Body of pancreas (tissue), 4 donors: ENCODE measurements at regions not wholly inside any gene's neighbourhood (a gene's known extent, or its start where the extent isn't known, plus 50 kb on each side); places are given as distances from the start of the nearest gene placed in this dataset.

Source experiments
- ATAC-seq: fragments of 150-250 bp; one replicate; pipeline ENCODE4 v1.9.1; 2016
- DNase-seq, 4 donors: peaks; one replicate each; pipeline ENCODE4 v3.0.0-alpha.2; 2019
- H3K27ac ChIP-seq, 4 donors: fragments of 200-600 bp; sonication (generic); 1 replicate in 3 of 4; 2 replicates in 1 of 4; pipeline versions ENCODE4 v1.5.1 to v1.6.1; 2016 to 2019; ENCODE audit warnings: mild to moderate bottlenecking in 1 of 4, mixed read lengths in 1 of 4, moderate library complexity in 1 of 4
- H3K27me3 ChIP-seq, 2 donors: fragments of 200-600 bp; sonication (generic); one replicate each; pipeline ENCODE4 v1.6.0; 2016; ENCODE audit warnings: mild to moderate bottlenecking in 1 of 2
- H3K36me3 ChIP-seq, 2 donors: fragments of 200-600 bp; sonication (generic); replicated peaks in 1 of 2; 2 replicates each; pipeline ENCODE4 v1.5.1; 2016; ENCODE audit warnings: low read depth in 2 of 2; ENCODE audit not compliant: insufficient read depth in 1 of 2
- H3K4me1 ChIP-seq: fragments of 200-600 bp; sonication (generic); one replicate; pipeline ENCODE4 v1.6.0; 2016
- H3K4me3 ChIP-seq, 2 donors: fragments of 200-600 bp; sonication (generic); 1 replicate in 1 of 2; 2 replicates in 1 of 2; pipeline ENCODE4 v1.5.1; 2016 to 2019
- H3K9me3 ChIP-seq, 3 donors: fragments of 200-600 bp; sonication (generic); 1 replicate in 2 of 3; 2 replicates in 1 of 3; pipeline ENCODE4 v1.5.1; 2016
- CTCF ChIP-seq, 7 experiments: fragments of 450-650 bp in 4 of 7; fragments of 200-600 bp in 3 of 7; sonication (generic) in 3 of 7; IDR thresholded peaks; one replicate each; pipeline ENCODE4 v1.5.1; 2016 to 2019; ENCODE audit warnings: antibody characterized with exemption in 7 of 7
- POLR2A ChIP-seq, 3 donors: fragments of 450-650 bp; IDR thresholded peaks; one replicate each; pipeline ENCODE4 v1.6.1; 2016; ENCODE audit warnings: antibody characterized with exemption in 3 of 3, mild to moderate bottlenecking in 2 of 3
- WGBS, 2 donors: methylation state at CpG; one replicate each; pipeline ENCODE4 v1.1.5; 2017; 5-methylcytosine and 5-hydroxymethylcytosine counted together
- intact Hi-C: fragments of 100-400 bp; cut with DNase I; formaldehyde crosslinking; loops from one replicate; pipeline ENCODE4 v1.15.1; 2023

- no peaks in the 10 kb centered on the region for H3K4me1 ChIP-seq
- WGBS, 2 donors = 51 to 62% methylated on average over 13 of the region's 13 CpGs
- ATAC-seq = peak; percentile 46
- intact Hi-C loops = no loop called here
- no peak overlapping the region for H3K27ac ChIP-seq
- H3K4me3 ChIP-seq = no peak overlapping the region
- H3K27me3 ChIP-seq = no peaks in the 10 kb centered on the region
- no peaks in the 10 kb centered on the region for H3K9me3 ChIP-seq
- no peaks in the 10 kb centered on the region for H3K36me3 ChIP-seq
- peak; percentile 20 to 62 (median 27) for DNase-seq
- TF ChIP-seq CTCF (IDR thresholded peaks at IDR 0.05) (no peak), POLR2A (IDR thresholded peaks at IDR 0.05) (no peak)
These were observed 177.7 kb downstream of the ADSS2 start for GRCh38 chr1:244273845-244274619.

- TF ChIP-seq CTCF (IDR thresholded peaks at IDR 0.05) = no peak
- TF ChIP-seq POLR2A (IDR thresholded peaks at IDR 0.05) = no peak
- ATAC-seq (no peak), DNase-seq (no peak)
- intact Hi-C loops = no loop called here
- WGBS, 2 donors = 26 to 36% methylated on average over 3 of the region's 3 CpGs
- H3K36me3 ChIP-seq = no peaks in the 10 kb centered on the region
- no peaks in the 10 kb centered on the region for H3K27me3 ChIP-seq
- H3K4me3 ChIP-seq = no peak overlapping the region
- no peaks in the 10 kb centered on the region for H3K4me1 ChIP-seq
- H3K9me3 ChIP-seq = no peaks in the 10 kb centered on the region
- no peak overlapping the region for H3K27ac ChIP-seq
These were observed 175.1 kb downstream of the ADSS2 start for GRCh38 chr1:244276646-244277045.

DNA sequence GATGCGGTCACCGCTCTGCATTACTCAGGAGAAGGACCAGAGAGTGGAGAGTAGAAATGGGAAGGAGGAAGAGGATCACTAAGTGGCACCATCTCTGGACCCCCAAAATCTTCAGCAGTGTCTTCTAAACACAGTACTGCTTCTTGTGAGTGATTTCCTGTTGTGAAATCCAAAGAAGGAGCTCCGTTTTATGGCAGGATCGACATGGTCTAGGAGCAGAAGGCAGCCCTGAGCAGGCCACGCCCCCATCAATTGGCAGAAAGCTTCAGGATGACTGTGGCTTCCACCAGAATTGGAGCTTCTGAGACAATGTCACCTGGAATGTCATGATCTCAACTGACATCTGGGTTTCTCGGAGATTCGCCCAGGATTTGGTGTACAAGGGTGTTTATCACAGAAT lies 171.5 kb downstream of the ADSS2 start:
- no peak overlapping the region for H3K27ac ChIP-seq
- intact Hi-C loops = no loop called here
- WGBS, 2 donors = 52 to 60% methylated on average over 7 of the region's 7 CpGs
- TF ChIP-seq POLR2A (IDR thresholded peaks at IDR 0.05) (no peak), CTCF (IDR thresholded peaks at IDR 0.05) (no peak)
- no peaks in the 10 kb centered on the region for H3K4me1 ChIP-seq
- DNase-seq (no peak), ATAC-seq (no peak)
- H3K27me3 ChIP-seq = no peaks in the 10 kb centered on the region
- H3K36me3 ChIP-seq = no peaks in the 10 kb centered on the region
- no peak overlapping the region for H3K4me3 ChIP-seq
- H3K9me3 ChIP-seq = no peaks in the 10 kb centered on the region

- H3K27me3 ChIP-seq = no peaks in the 10 kb centered on the region
- no peaks in the 10 kb centered on the region for H3K4me1 ChIP-seq
- no peak overlapping the region for H3K4me3 ChIP-seq
- H3K9me3 ChIP-seq = no peaks in the 10 kb centered on the region
- H3K27ac ChIP-seq = no peak overlapping the region
- no peaks in the 10 kb centered on the region for H3K36me3 ChIP-seq
- ATAC-seq = no peak
- intact Hi-C loops = no loop called here
- TF ChIP-seq POLR2A (IDR thresholded peaks at IDR 0.05) (no peak), CTCF (IDR thresholded peaks at IDR 0.05) (no peak)
- 14 to 25% methylated on average over 1 of the region's 1 CpG for WGBS, 2 donors
- no peak for DNase-seq
These were observed 170.8 kb downstream of the ADSS2 start for GRCh38 chr1:244280859-244281258.

GRCh38 chr1:244283772-244284171 lies 167.9 kb downstream of the ADSS2 start:
- no peak for ATAC-seq
- no peaks in the 10 kb centered on the region for H3K9me3 ChIP-seq
- 68 to 73% methylated on average over 4 of the region's 4 CpGs for WGBS, 2 donors
- H3K27me3 ChIP-seq = no peaks in the 10 kb centered on the region
- intact Hi-C loops = no loop called here
- no peak for TF ChIP-seq POLR2A (IDR thresholded peaks at IDR 0.05)
- no peak for TF ChIP-seq CTCF (IDR thresholded peaks at IDR 0.05)
- H3K4me1 ChIP-seq = no peaks in the 10 kb centered on the region
- no peak for DNase-seq
- H3K27ac ChIP-seq = no peak overlapping the region
- H3K4me3 ChIP-seq = no peak overlapping the region
- H3K36me3 ChIP-seq = no peaks in the 10 kb centered on the region
